Small intestine (tissue), 7 donors: ENCODE measurements at regions not wholly inside any gene's neighbourhood (a gene's known extent, or its start where the extent isn't known, plus 50 kb on each side); places are given as distances from the start of the nearest gene placed in this dataset.
"Not testable (repeated sequence)": the region's sequence is repeated elsewhere in the genome, so short reads cannot be mapped to it uniquely, and the experiment has no call there.

Source experiments
- DNase-seq, 2 donors: peaks; one replicate each; pipeline versions ENCODE4 v3.0.0 to v3.0.0-alpha.2; 2013
- FAIRE-seq: peaks from 2 replicates; lab custom pipeline; 2012; peaks lifted over from hg19 to GRCh38; lab: Jason Lieb, UNC
- H3K27ac ChIP-seq, 3 donors: one replicate each; pipeline ENCODE4 v1.5.1; 2013; ENCODE audit warnings: low read length in 2 of 3, mild to moderate bottlenecking in 2 of 3, control low read depth in 1 of 3, inconsistent platforms in 1 of 3, low read depth in 1 of 3, moderate library complexity in 1 of 3
- H3K27me3 ChIP-seq, 3 donors: one replicate each; pipeline ENCODE4 v1.6.1; 2013; ENCODE audit warnings: low read length in 3 of 3, inconsistent platforms in 1 of 3; ENCODE audit not compliant: control insufficient read depth in 3 of 3, insufficient read depth in 3 of 3
- H3K36me3 ChIP-seq, 3 donors: one replicate each; pipeline ENCODE4 v1.6.1; 2013; ENCODE audit warnings: low read length in 3 of 3, inconsistent platforms in 1 of 3, low read depth in 1 of 3, mild to moderate bottlenecking in 1 of 3, moderate library complexity in 1 of 3; ENCODE audit not compliant: control insufficient read depth in 3 of 3, insufficient read depth in 2 of 3
- H3K4me1 ChIP-seq, 3 donors: one replicate each; pipeline ENCODE4 v1.6.1; 2013; ENCODE audit warnings: low read length in 2 of 3, inconsistent platforms in 1 of 3, low read depth in 1 of 3, mild to moderate bottlenecking in 1 of 3, moderate library complexity in 1 of 3; ENCODE audit not compliant: control insufficient read depth in 3 of 3, insufficient read depth in 2 of 3
- H3K4me3 ChIP-seq, 3 donors: one replicate each; pipeline ENCODE4 v1.5.1; 2013; ENCODE audit warnings: low read length in 3 of 3, control low read depth in 1 of 3, inconsistent platforms in 1 of 3, low read depth in 1 of 3, mild to moderate bottlenecking in 1 of 3, moderate library complexity in 1 of 3
- H3K9me3 ChIP-seq, 2 donors: one replicate each; pipeline ENCODE4 v1.6.1; 2013; ENCODE audit warnings: low read depth in 1 of 2, low read length in 1 of 2; ENCODE audit not compliant: control insufficient read depth in 2 of 2, insufficient read depth in 1 of 2
- WGBS, 3 donors: extraction: QIAGEN DNeasy Blood & Tissue Kit; methylation state at CpG; one replicate each; pipeline ENCODE4 v1.1.7; 2013; 5-methylcytosine and 5-hydroxymethylcytosine counted together
- donor health status: healthy with polysubstance abuse.
- donor health status: control.
- donor health status: control.
- donor health status: Bipolar disorder and iron deficiency.
- donor health status: healthy.

DNA sequence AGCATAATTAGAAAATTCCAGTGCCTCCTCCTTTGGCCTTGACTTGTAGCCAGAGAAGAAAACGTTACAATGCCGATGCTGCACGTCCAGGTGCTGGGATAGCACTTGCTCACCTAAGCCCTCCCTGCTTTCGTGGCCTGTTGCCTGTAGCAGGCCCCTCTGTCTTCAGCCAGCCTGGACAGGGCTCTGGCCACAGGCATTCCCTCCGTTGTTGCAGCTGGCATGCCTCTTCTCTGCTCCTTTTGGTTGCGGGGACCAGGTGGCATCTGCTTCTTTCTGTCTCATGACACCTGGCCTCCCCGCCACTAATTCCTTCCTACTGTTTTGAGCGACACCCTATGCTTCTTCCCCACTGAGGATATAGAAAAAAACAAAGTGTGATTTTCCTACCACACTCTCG, 54.6 kb upstream of the MORC3 start:
- H3K27ac ChIP-seq = peak overlapping the region in 1 of 3 donors; percentile 41
- H3K36me3 ChIP-seq = peaks cover 0 to 44% (median 9%) of the 10 kb centered on the region in 3 donors
- peaks cover 0 to 4% (median 0%) of the 10 kb centered on the region in 3 donors for H3K4me1 ChIP-seq
- H3K9me3 ChIP-seq = peaks cover 0 to 14% of the 10 kb centered on the region in 2 donors
- no peaks in the 10 kb centered on the region for H3K27me3 ChIP-seq
- H3K4me3 ChIP-seq = no peak overlapping the region
- no peak for DNase-seq
- WGBS, 3 donors = 91 to 96% (median 96%) methylated on average over 9 of the region's 9 CpGs
- no peak for FAIRE-seq

DNA sequence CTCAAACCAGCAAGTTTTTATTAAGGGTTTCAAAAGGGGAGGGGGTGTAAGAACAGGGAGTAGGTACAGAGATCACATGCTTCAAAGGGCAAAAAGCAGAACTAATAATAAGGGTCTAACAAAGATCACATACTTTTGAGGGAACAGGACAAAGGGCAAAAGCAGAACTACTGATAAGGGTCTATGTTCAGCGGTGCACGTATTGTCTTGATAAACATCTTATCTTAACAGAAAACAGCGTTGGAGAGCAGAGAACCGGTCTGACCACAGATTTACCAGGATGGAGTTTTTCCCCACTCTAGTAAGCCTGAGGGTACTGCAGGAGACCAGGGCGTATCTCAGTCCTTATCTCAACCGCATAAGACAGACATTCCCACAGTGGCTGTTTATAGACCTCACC, 52.2 kb upstream of the MORC3 start:
- DNase-seq = peak; percentile 34 to 74
- not testable (repeated sequence) for FAIRE-seq, H3K4me3 ChIP-seq, H3K27ac ChIP-seq, H3K27me3 ChIP-seq, H3K4me1 ChIP-seq
- Histone ChIP-seq H3K36me3 (peaks cover 0 to 45% (median 9%) of the 10 kb centered on the region in 3 donors), H3K9me3 (peaks cover 0 to 14% of the 10 kb centered on the region in 2 donors)
- 10 to 66% (median 38%) methylated on average over 6 of the region's 6 CpGs for WGBS, 3 donors

DNA sequence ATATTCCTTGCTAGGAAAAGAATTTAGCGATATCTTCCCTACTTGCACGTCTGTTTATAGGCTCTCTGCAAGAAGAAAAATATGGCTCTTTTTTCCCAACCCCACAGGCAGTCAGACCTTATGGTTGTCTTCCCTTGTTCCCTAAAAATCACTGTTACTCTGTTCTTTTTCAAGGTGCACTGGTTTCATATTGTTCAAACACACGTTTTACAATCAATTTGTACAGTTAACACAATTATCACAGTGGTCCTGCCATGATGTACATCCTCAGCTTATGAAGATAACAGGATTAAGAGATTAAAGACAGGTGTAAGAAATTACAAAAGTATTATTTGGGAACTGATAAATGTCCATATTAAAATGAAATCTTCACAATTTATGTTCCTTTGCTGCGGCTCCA, 51.7 kb upstream of the MORC3 start:
- FAIRE-seq, DNase-seq, H3K27me3 ChIP-seq, H3K4me1 ChIP-seq, H3K27ac ChIP-seq, H3K4me3 ChIP-seq: not testable (repeated sequence)
- peaks cover 0 to 14% of the 10 kb centered on the region in 2 donors for H3K9me3 ChIP-seq
- H3K36me3 ChIP-seq = peaks cover 0 to 45% (median 9%) of the 10 kb centered on the region in 3 donors
- 56 to 78% (median 63%) methylated on average over 4 of the region's 4 CpGs for WGBS, 3 donors
